ENCODE measurements at regions not wholly inside any gene's neighbourhood (a gene's known extent, or its start where the extent isn't known, plus 50 kb on each side); places are given as distances from the start of the nearest gene placed in this dataset.

DNA sequence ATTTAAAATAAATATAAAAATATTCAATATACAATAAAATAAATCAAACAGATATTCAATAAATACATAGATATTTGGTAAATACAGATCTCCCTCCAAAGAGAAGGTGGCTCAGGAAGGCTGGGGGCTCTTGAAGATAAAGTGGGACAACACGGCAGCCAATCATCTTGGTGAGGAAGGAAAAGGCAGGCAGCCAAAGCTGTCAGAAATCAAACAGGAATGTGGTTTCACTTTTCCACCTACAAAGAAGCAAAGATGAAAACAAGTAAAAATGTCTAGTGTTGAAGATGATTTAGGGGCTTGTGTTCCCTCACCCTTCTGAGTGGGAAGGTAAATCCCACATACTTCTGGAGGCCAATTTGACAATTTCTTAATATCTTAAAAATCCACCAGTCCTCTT lies 85.7 kb downstream of the B3GNT2 start:
- DNase-seq, result no peak

DNA sequence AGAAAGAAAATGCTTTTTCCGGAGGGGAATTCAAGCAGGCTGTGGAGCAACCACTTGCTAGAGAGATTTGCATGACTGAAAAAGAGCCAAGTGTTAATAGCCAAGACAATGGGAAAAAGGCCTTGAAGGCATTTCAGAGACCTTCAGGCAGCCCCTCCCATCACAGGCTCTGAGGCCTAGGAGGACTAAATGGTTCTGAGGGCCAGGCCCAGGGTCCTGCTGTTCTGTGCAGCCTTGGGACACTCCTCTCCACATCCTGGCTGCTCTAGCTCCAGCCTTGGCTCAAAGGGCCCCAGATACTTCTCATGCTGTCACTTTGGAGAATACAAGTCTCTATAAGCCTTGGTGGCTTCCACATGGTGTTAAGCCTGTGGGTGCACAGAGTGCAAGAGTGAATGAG lies 81.8 kb downstream of the B3GNT2 start:
- no peak for DNase-seq

All from hypothalamus (tissue), 51 donors.